ENCODE measurements at regions not wholly inside any gene's neighbourhood (a gene's known extent, or its start where the extent isn't known, plus 50 kb on each side); places are given as distances from the start of the nearest gene placed in this dataset.

DNA sequence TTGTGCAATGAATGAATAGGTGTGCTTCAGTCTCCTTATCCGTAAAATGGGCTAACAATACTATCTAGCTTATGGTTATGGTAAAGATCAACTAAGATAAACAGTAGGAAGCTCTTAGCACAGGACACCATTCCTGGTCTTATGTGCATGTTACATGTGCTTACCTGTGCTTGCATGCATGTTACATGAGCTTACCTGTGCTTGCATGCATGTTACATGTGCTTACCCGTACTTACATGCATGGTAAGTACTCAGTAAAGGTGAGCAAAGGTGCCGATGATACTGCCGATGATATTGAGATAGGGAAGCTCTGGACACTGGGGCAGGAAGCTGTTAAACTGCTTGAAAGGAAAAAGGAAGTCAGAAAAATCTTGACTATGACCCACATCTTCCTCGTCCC, 211.0 kb upstream of the USP24 start:
- Mint-ChIP-seq H3K4me1 (no peaks in the 10 kb centered on the region), H3K9me3 (peaks cover 0 to 5% (median 2%) of the 10 kb centered on the region in 3 donors), H3K27me3 (peaks cover 31 to 48% of the 10 kb centered on the region in 2 donors), H3K27ac (no peak overlapping the region), H3K4me3 (no peak overlapping the region), H3K36me3 (no peaks in the 10 kb centered on the region)
- no peak for ATAC-seq (replicated peaks in 1 of 4)
- no peak overlapping the region for H3K4me3 ChIP-seq (ENCODE audit: control insufficient read depth in 1 of 2, extremely low read depth in 1 of 2, low read length in 1 of 2)
- DNase-seq: no peak
- POLR2A ChIA-PET: interaction anchor here in 1 of 2 donors (0.6 kb wide), 1 partner anchor 53 kb away, joined by 4 read pairs; no protein-coding TSS in a partner anchor
- CTCF ChIA-PET: no interaction called here
- WGBS (ENCODE audit: insufficient coverage): 86% methylated on average over 1 of the region's 5 CpGs
- H3K36me3 ChIP-seq (ENCODE audit: control insufficient read depth in 2 of 2, extremely low read depth in 1 of 2, insufficient read depth in 1 of 2, low read length in 1 of 2): no peaks in the 10 kb centered on the region
- H3K9me3 ChIP-seq: no peaks in the 10 kb centered on the region
- no peaks in the 10 kb centered on the region for H3K4me1 ChIP-seq (ENCODE audit: control insufficient read depth in 1 of 2, extremely low read depth in 1 of 2, insufficient read depth in 2 of 2, low read length in 2 of 2)
- peaks cover 0 to 10% of the 10 kb centered on the region in 2 experiments for H3K27me3 ChIP-seq (replicated peaks in 1 of 2; ENCODE audit: control insufficient read depth in 2 of 2, extremely low read depth in 1 of 2, insufficient read depth in 2 of 2, low read length in 1 of 2)
- H3K27ac ChIP-seq (ENCODE audit: low read length): no peak overlapping the region

DNA sequence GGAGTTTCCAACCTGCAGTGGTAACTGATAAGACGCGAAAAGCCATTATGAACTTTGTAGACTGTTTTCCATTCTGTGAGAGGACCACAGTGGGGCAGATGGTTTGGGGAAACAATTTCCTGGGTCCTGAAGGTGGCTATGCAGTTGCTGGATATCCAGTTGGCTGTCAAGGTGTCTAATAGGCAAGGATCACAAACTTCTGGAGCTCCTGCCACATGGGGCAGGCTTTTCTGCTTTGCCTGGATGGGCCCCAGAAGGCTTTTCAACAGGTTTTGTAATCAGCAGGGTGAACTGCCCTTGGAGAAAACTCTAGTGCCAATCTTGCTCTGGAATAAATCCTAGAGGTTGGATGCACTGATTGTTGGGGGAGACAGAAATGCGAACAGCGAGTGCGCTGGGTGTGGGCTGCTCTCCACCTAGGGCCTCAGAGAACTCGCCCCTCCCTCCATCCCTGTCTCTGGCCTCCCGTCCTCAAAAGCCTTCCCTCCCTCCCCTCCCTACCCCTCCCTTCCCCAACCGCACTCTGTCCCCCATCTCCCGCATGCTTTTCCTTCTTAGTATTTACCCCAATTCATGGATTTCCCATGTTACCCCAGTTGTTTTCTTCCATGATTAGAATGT, 210.3 kb upstream of the USP24 start:
- no peaks in the 10 kb centered on the region for H3K36me3 Mint-ChIP-seq
- Histone ChIP-seq H3K4me1 (ENCODE audit: control insufficient read depth in 1 of 2, extremely low read depth in 1 of 2, insufficient read depth in 2 of 2, low read length in 2 of 2) (no peaks in the 10 kb centered on the region), H3K27ac (ENCODE audit: low read length) (no peak overlapping the region), H3K36me3 (ENCODE audit: control insufficient read depth in 2 of 2, extremely low read depth in 1 of 2, insufficient read depth in 1 of 2, low read length in 1 of 2) (no peaks in the 10 kb centered on the region), H3K4me3 (ENCODE audit: control insufficient read depth in 1 of 2, extremely low read depth in 1 of 2, low read length in 1 of 2) (no peak overlapping the region), H3K27me3 (replicated peaks in 1 of 2; ENCODE audit: control insufficient read depth in 2 of 2, extremely low read depth in 1 of 2, insufficient read depth in 2 of 2, low read length in 1 of 2) (peaks cover 0 to 8% of the 10 kb centered on the region in 2 experiments), H3K9me3 (no peaks in the 10 kb centered on the region)
- H3K27ac Mint-ChIP-seq: no peak overlapping the region
- whole genome bisulfite sequencing (ENCODE audit: insufficient coverage): no CpG with 5 or more reads among the region's 9 CpGs
- peaks cover 0 to 5% (median 2%) of the 10 kb centered on the region in 3 donors for H3K9me3 Mint-ChIP-seq
- H3K4me1 Mint-ChIP-seq: no peaks in the 10 kb centered on the region
- POLR2A ChIA-PET: no interaction called here
- peaks cover 31 to 48% of the 10 kb centered on the region in 2 donors for H3K27me3 Mint-ChIP-seq
- CTCF ChIA-PET: no interaction called here
- no peak for DNase-seq
- no peak overlapping the region for H3K4me3 Mint-ChIP-seq
- no peak for ATAC-seq (replicated peaks in 1 of 4)

DNA sequence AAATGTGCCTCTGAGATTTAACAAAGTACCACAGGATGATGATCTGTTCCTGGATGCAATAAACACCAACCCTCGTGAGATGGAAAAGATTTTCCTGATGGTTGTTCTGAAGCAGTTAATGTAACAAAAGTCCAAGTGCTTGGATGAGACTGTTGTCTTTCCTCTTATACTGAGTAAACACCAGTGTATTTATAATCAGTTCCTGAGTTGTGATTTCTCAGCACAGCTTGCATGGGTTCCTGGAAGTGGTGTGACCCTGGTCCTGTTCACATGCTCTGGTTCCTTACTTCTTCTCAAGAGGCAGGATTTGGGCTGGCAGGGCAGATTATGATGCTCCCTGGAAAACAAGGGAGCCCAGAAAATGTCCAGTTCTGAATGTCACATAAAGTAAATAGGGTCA, 208.2 kb upstream of the USP24 start:
- H3K4me3 Mint-ChIP-seq: no peak overlapping the region
- no peak overlapping the region for H3K4me3 ChIP-seq (ENCODE audit: control insufficient read depth in 1 of 2, extremely low read depth in 1 of 2, low read length in 1 of 2)
- no peak for ATAC-seq (replicated peaks in 1 of 4)
- H3K27ac ChIP-seq (ENCODE audit: low read length): no peak overlapping the region
- peaks cover 0 to 5% (median 2%) of the 10 kb centered on the region in 3 donors for H3K9me3 Mint-ChIP-seq
- H3K4me1 ChIP-seq (ENCODE audit: control insufficient read depth in 1 of 2, extremely low read depth in 1 of 2, insufficient read depth in 2 of 2, low read length in 2 of 2): no peaks in the 10 kb centered on the region
- H3K27me3 ChIP-seq (replicated peaks in 1 of 2; ENCODE audit: control insufficient read depth in 2 of 2, extremely low read depth in 1 of 2, insufficient read depth in 2 of 2, low read length in 1 of 2): no peaks in the 10 kb centered on the region
- CTCF ChIA-PET: no interaction called here
- H3K9me3 ChIP-seq: no peaks in the 10 kb centered on the region
- no peak for DNase-seq
- WGBS (ENCODE audit: insufficient coverage): no CpG with 5 or more reads among the region's 1 CpG
- H3K27me3 Mint-ChIP-seq: peaks cover 16 to 30% of the 10 kb centered on the region in 2 donors
- POLR2A ChIA-PET: no interaction called here
- no peak overlapping the region for H3K27ac Mint-ChIP-seq
- no peaks in the 10 kb centered on the region for H3K36me3 Mint-ChIP-seq
- no peaks in the 10 kb centered on the region for H3K36me3 ChIP-seq (ENCODE audit: control insufficient read depth in 2 of 2, extremely low read depth in 1 of 2, insufficient read depth in 1 of 2, low read length in 1 of 2)
- no peaks in the 10 kb centered on the region for H3K4me1 Mint-ChIP-seq

DNA sequence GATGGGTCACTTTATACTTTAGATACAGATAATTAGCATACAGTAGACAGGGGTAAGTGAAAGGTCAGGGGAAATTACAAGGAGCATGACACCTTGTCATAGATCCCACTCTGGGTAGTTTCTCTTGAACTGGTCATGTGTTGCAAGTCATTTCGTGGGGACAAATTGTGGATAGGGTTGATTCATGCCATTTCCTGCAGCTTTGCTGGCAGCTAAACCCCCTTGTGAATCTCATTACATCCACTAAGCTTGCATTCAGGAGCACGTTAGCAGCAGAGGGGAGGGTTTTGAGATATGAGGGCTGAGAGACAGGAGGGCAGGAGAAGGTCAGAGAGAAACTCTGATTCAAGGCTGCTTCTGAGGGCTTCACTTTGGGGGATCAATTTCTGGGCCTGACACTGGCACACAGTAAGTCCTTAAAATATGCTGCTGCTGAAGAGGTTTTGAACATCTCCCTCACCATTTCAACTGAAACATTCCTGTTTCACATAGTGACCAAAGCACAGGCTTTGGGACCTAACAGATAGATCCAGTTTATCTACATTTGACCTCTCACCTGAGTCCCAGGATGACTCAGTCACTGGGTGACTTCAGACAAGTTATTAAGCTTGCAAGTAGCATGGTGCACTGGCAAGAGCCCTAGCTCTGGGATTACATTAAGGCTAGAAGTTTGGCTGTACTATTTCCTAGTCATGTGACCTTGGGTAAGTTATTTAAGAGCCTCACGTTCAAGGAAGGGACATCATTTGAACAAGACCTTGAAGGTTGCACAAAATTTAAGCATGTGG, 206.0 kb upstream of the USP24 start:
- CTCF ChIA-PET: no interaction called here

DNA sequence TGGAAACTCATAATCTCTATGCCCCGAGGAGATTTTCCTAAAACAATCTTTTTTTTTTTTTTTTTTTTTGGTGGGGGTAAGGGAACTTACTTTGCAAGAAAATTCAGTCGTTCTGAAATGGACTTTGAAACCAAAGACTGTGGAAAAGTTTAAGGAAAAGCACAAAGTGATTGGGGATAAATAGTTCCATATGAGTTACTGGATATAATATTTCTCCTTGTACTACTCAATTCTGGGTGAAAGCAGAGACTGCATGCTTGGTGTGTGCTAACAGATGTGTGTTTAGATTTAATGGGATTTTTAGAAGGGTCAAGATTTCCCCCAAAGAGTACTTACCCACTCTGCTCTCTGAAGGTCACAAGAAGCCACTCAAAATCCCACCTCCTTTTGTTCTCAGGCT, 204.9 kb upstream of the USP24 start:
- Mint-ChIP-seq H3K27ac (no peak overlapping the region), H3K36me3 (no peaks in the 10 kb centered on the region), H3K4me3 (no peak overlapping the region), H3K4me1 (no peaks in the 10 kb centered on the region), H3K9me3 (peaks cover 0 to 5% (median 2%) of the 10 kb centered on the region in 3 donors), H3K27me3 (peaks cover 10 to 25% of the 10 kb centered on the region in 2 donors)
- no CpG with 5 or more reads among the region's 2 CpGs for WGBS (ENCODE audit: insufficient coverage)
- ChIA-PET POLR2A (no interaction called here), CTCF (no interaction called here)
- Histone ChIP-seq H3K4me1 (ENCODE audit: control insufficient read depth in 1 of 2, extremely low read depth in 1 of 2, insufficient read depth in 2 of 2, low read length in 2 of 2) (no peaks in the 10 kb centered on the region), H3K27me3 (replicated peaks in 1 of 2; ENCODE audit: control insufficient read depth in 2 of 2, extremely low read depth in 1 of 2, insufficient read depth in 2 of 2, low read length in 1 of 2) (peaks cover 0 to 4% of the 10 kb centered on the region in 2 experiments), H3K4me3 (ENCODE audit: control insufficient read depth in 1 of 2, extremely low read depth in 1 of 2, low read length in 1 of 2) (no peak overlapping the region), H3K27ac (ENCODE audit: low read length) (no peak overlapping the region), H3K36me3 (ENCODE audit: control insufficient read depth in 2 of 2, extremely low read depth in 1 of 2, insufficient read depth in 1 of 2, low read length in 1 of 2) (no peaks in the 10 kb centered on the region), H3K9me3 (no peaks in the 10 kb centered on the region)
- DNase-seq: no peak
- no peak for ATAC-seq (replicated peaks in 1 of 4)

More for the DNA sequence above, 206.0 kb upstream of the USP24 start:
- Histone ChIP-seq H3K27ac (ENCODE audit: low read length) (no peak overlapping the region), H3K4me3 (ENCODE audit: control insufficient read depth in 1 of 2, extremely low read depth in 1 of 2, low read length in 1 of 2) (no peak overlapping the region), H3K4me1 (ENCODE audit: control insufficient read depth in 1 of 2, extremely low read depth in 1 of 2, insufficient read depth in 2 of 2, low read length in 2 of 2) (no peaks in the 10 kb centered on the region), H3K9me3 (no peaks in the 10 kb centered on the region), H3K36me3 (ENCODE audit: control insufficient read depth in 2 of 2, extremely low read depth in 1 of 2, insufficient read depth in 1 of 2, low read length in 1 of 2) (no peaks in the 10 kb centered on the region), H3K27me3 (replicated peaks in 1 of 2; ENCODE audit: control insufficient read depth in 2 of 2, extremely low read depth in 1 of 2, insufficient read depth in 2 of 2, low read length in 1 of 2) (peaks cover 0 to 4% of the 10 kb centered on the region in 2 experiments)
- Mint-ChIP-seq H3K27ac (no peak overlapping the region), H3K4me1 (no peaks in the 10 kb centered on the region), H3K36me3 (no peaks in the 10 kb centered on the region), H3K9me3 (peaks cover 0 to 5% (median 2%) of the 10 kb centered on the region in 3 donors), H3K27me3 (peaks cover 14 to 23% of the 10 kb centered on the region in 2 donors), H3K4me3 (no peak overlapping the region)
- ATAC-seq (replicated peaks in 1 of 4): no peak
- no peak for DNase-seq
- POLR2A ChIA-PET: no interaction called here
- WGBS (ENCODE audit: insufficient coverage): 65% methylated on average over 2 of the region's 3 CpGs

DNA sequence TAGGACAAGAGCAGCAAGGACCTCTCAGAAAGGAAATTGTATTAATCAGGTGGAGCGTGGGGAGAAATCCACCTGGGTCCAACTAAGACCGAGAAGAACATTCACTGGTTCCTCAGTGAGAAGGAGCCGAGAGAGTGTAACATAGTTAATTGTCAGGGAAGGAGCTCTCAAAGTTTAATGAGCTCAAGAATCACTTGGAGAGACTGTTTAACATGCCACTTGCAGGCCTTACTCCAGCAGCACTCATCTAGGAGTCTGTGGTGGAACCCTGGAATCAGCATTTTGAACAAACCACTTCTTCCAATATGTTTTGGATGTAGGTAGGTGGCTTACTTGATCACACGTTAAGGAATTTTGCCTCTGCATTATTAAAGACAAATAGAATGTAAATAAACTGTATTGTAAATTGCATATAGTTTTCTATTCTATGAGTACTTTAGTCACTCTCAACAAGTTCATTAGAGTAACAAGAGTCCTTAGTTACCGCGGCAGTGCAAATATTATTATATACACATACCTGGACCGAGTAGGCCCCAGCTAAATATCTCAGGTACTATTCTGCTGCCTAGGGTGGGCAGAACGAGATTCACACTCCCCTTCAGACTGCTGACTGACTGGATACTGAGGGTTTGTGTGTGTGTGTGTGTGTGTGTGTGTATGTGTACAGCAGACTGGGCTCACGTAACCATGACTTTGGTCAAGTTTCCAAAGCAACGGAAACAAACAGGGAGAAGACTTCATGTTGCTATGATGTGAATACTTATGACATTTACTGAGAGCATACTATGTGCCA, 203.2 kb upstream of the USP24 start:
- Histone ChIP-seq H3K4me3 (ENCODE audit: control insufficient read depth in 1 of 2, extremely low read depth in 1 of 2, low read length in 1 of 2) (no peak overlapping the region), H3K27ac (ENCODE audit: low read length) (no peak overlapping the region), H3K36me3 (ENCODE audit: control insufficient read depth in 2 of 2, extremely low read depth in 1 of 2, insufficient read depth in 1 of 2, low read length in 1 of 2) (no peaks in the 10 kb centered on the region), H3K4me1 (ENCODE audit: control insufficient read depth in 1 of 2, extremely low read depth in 1 of 2, insufficient read depth in 2 of 2, low read length in 2 of 2) (no peaks in the 10 kb centered on the region), H3K9me3 (no peaks in the 10 kb centered on the region), H3K27me3 (replicated peaks in 1 of 2; ENCODE audit: control insufficient read depth in 2 of 2, extremely low read depth in 1 of 2, insufficient read depth in 2 of 2, low read length in 1 of 2) (peaks cover 0 to 4% of the 10 kb centered on the region in 2 experiments)
- Mint-ChIP-seq H3K36me3 (no peaks in the 10 kb centered on the region), H3K4me3 (no peak overlapping the region), H3K9me3 (peaks cover 0 to 5% (median 2%) of the 10 kb centered on the region in 3 donors), H3K4me1 (no peaks in the 10 kb centered on the region), H3K27ac (no peak overlapping the region), H3K27me3 (peaks cover 0 to 19% of the 10 kb centered on the region in 2 donors)
- POLR2A ChIA-PET: no interaction called here
- DNase-seq (no peak), ATAC-seq (replicated peaks in 1 of 4) (no peak)
- WGBS (ENCODE audit: insufficient coverage): 80% methylated on average over 4 of the region's 10 CpGs
- CTCF ChIA-PET: no interaction called here
